ENCODE measurements at regions not wholly inside any gene's neighbourhood (a gene's known extent, or its start where the extent isn't known, plus 50 kb on each side); places are given as distances from the start of the nearest gene placed in this dataset.

DNA sequence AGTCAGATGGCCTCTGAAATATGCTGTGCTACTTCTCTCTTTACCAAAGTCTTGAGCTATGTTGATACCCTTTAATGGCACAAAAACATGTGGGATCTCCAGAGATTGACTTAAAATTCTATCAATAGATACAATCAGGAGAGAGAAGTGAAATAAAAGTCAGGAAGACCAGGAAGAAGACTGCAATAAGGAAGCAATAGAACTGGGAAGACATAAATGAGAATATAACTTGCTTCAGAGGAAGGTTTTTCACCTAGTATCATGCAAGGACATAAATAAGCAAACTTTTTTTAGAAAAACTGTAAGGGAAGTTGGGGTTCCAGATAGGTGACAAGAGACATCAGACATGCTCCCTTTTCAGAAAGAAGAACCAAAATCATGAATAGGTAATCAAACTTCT is 227.3 kb downstream of the XPNPEP1 start:
- Histone ChIP-seq H3K4me3 (no peak overlapping the region), H3K9me3 (no peaks in the 10 kb centered on the region), H3K4me1 (no peaks in the 10 kb centered on the region), H3K36me3 (ENCODE audit: low read depth, missing control alignments) (no peaks in the 10 kb centered on the region), H3K27me3 (no peaks in the 10 kb centered on the region), H3K27ac (no peak overlapping the region)
- no peak for DNase-seq
- TF ChIP-seq, protein P1, sequence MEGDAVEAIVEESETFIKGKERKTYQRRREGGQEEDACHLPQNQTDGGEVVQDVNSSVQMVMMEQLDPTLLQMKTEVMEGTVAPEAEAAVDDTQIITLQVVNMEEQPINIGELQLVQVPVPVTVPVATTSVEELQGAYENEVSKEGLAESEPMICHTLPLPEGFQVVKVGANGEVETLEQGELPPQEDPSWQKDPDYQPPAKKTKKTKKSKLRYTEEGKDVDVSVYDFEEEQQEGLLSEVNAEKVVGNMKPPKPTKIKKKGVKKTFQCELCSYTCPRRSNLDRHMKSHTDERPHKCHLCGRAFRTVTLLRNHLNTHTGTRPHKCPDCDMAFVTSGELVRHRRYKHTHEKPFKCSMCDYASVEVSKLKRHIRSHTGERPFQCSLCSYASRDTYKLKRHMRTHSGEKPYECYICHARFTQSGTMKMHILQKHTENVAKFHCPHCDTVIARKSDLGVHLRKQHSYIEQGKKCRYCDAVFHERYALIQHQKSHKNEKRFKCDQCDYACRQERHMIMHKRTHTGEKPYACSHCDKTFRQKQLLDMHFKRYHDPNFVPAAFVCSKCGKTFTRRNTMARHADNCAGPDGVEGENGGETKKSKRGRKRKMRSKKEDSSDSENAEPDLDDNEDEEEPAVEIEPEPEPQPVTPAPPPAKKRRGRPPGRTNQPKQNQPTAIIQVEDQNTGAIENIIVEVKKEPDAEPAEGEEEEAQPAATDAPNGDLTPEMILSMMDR (IDR thresholded peaks at IDR 0.05) = no peak
- TF ChIP-seq POLR2A (IDR thresholded peaks at IDR 0.05) = no peak
- intact Hi-C loops (cut with DNase I; ENCODE audit: low total_unique reads) = no loop called here

DNA sequence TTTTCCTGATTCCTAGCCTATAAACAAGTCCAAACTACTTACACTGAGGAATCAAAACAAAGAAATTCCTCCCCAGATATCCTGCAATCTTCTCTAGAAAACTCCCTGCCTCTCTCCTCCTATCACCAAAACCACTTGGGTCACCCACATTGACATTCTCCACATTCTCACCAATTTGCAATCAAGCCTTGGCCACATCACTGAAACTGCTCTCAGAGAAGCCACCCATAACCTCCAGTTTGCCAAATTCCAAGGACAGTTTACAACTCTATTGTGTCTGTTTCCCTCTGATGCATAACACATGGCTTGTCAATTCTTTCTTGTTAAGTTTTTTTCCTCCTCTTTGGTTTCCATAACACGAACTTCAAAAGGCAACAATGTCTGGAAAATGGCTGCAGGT is 233.5 kb downstream of the XPNPEP1 start:
- 53 to 59% methylated on average over 1 of the region's 1 CpG for WGBS, 2 donors
- Histone ChIP-seq H3K36me3 (ENCODE audit: low read depth, missing control alignments) (no peaks in the 10 kb centered on the region), H3K27ac (no peak overlapping the region), H3K9me3 (no peaks in the 10 kb centered on the region), H3K4me3 (no peak overlapping the region), H3K4me1 (no peaks in the 10 kb centered on the region), H3K27me3 (no peaks in the 10 kb centered on the region)
- TF ChIP-seq, protein P1 (IDR thresholded peaks at IDR 0.05) = no peak
- TF ChIP-seq POLR2A (IDR thresholded peaks at IDR 0.05) = no peak
- no peak for DNase-seq
- intact Hi-C loops (cut with DNase I; ENCODE audit: low total_unique reads) = no loop called here

DNA sequence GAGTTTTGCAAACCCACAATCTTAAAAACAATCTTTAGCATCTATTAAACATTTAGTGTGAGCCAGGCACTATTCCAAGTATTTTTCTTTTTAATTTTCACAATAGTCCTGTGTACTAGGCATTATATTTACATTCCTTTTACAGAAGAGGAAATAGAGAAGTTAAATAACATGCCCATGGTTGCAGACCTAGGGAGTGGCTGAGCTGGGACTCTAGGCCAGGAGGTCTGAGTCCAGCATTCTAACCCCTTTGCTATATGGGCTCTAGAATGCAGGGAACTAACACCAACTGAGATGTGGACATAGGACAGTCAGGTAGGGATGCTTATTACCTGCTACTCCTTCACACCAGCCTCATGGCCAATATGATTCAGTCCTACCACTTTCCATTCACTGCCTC is 243.8 kb downstream of the XPNPEP1 start:
- TF ChIP-seq, protein P1 (IDR thresholded peaks at IDR 0.05) = no peak
- no peak for TF ChIP-seq POLR2A (IDR thresholded peaks at IDR 0.05)
- H3K9me3 ChIP-seq = no peaks in the 10 kb centered on the region
- H3K36me3 ChIP-seq (ENCODE audit: low read depth, missing control alignments) = no peaks in the 10 kb centered on the region
- intact Hi-C loops (cut with DNase I; ENCODE audit: low total_unique reads) = no loop called here
- no peak overlapping the region for H3K4me3 ChIP-seq
- H3K27ac ChIP-seq = no peak overlapping the region
- DNase-seq = no peak
- no peaks in the 10 kb centered on the region for H3K4me1 ChIP-seq
- H3K27me3 ChIP-seq = no peaks in the 10 kb centered on the region

DNA sequence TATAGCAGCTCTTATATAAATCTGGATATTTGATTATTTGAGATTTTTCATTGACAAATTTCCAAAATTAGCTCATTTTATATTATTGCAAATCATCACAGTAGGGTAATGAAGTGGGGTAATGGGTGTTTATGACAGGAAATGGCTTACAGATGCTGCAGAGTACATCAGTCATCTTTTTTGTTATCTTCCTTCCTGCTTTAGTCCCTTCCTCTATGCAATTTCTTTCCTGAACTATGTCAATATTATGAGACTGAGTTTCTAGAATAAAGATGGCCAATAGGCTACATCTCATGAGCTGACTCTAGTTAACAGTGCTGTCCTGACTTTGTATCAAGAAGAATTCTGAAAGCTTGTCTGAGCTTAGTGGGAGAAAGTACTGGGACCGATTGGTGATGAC is 244.5 kb downstream of the XPNPEP1 start:
- Histone ChIP-seq H3K27me3 (no peaks in the 10 kb centered on the region), H3K4me1 (no peaks in the 10 kb centered on the region), H3K36me3 (ENCODE audit: low read depth, missing control alignments) (no peaks in the 10 kb centered on the region), H3K9me3 (no peaks in the 10 kb centered on the region), H3K27ac (no peak overlapping the region), H3K4me3 (no peak overlapping the region)
- DNase-seq = no peak
- TF ChIP-seq, protein P1 (IDR thresholded peaks at IDR 0.05) = no peak
- TF ChIP-seq POLR2A (IDR thresholded peaks at IDR 0.05) = no peak
- WGBS, 2 donors = 78 to 84% methylated on average over 1 of the region's 1 CpG
- intact Hi-C loops (cut with DNase I; ENCODE audit: low total_unique reads) = no loop called here

DNA sequence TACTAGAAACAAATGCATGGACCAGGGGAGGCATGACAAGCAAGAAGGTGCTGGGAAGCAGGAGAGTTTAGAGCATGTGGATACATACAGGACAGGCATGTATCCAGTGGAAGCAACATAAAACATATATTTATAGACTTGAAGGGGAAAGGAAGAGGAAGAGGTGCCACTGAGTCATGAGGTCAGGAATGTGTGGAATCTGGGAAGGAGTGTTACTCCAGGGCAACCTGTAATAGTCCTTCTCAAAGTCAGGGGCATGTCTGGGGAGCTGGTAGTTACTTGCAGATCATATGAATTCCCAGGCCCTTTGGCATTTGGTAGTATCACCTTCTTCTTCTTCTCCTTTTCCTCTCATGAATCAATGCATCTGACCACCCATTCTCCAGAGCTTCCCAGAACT is 246.6 kb downstream of the XPNPEP1 start:
- TF ChIP-seq, protein P1 (IDR thresholded peaks at IDR 0.05) = no peak
- no peak for TF ChIP-seq POLR2A (IDR thresholded peaks at IDR 0.05)
- Histone ChIP-seq H3K36me3 (ENCODE audit: low read depth, missing control alignments) (no peaks in the 10 kb centered on the region), H3K4me1 (no peaks in the 10 kb centered on the region), H3K27ac (no peak overlapping the region), H3K4me3 (no peak overlapping the region), H3K9me3 (no peaks in the 10 kb centered on the region), H3K27me3 (no peaks in the 10 kb centered on the region)
- DNase-seq = no peak
- intact Hi-C loops (cut with DNase I; ENCODE audit: low total_unique reads) = no loop called here

All from testis (tissue), 2 donors.